ENCODE measurements at regions not wholly inside any gene's neighbourhood (a gene's known extent, or its start where the extent isn't known, plus 50 kb on each side); places are given as distances from the start of the nearest gene placed in this dataset.

GRCh38 chr17:79273660-79274059 is 199.0 kb downstream of the ENGASE start:
- DNase-seq: no peak

GRCh38 chr17:79272666-79273219 is 198.1 kb downstream of the ENGASE start:
- DNase-seq: no peak

- no peak for DNase-seq
Measured at GRCh38 chr17:79272220-79272619, 197.6 kb downstream of the ENGASE start.

- DNase-seq: no peak
Measured at GRCh38 chr17:79269620-79270019, 195.0 kb downstream of the ENGASE start.

- no peak for DNase-seq
Measured at GRCh38 chr17:79263191-79263590, 188.6 kb downstream of the ENGASE start.

GRCh38 chr17:79262624-79263023 is 188.0 kb downstream of the ENGASE start:
- no peak for DNase-seq

GRCh38 chr17:79261355-79262072 is 186.9 kb downstream of the ENGASE start:
- DNase-seq: no peak

GRCh38 chr17:79258843-79259242 is 184.2 kb downstream of the ENGASE start:
- DNase-seq: no peak

GRCh38 chr17:79258041-79258440 is 183.4 kb downstream of the ENGASE start:
- DNase-seq: no peak

- DNase-seq: no peak
Measured at GRCh38 chr17:79255926-79256585, 181.4 kb downstream of the ENGASE start.

GRCh38 chr17:79255456-79255855 is 180.8 kb downstream of the ENGASE start:
- no peak for DNase-seq

GRCh38 chr17:79255046-79255445 is 180.4 kb downstream of the ENGASE start:
- no peak for DNase-seq

GRCh38 chr17:79252886-79253285 is 178.3 kb downstream of the ENGASE start:
- DNase-seq: no peak

GRCh38 chr17:79251824-79252223 is 177.2 kb downstream of the ENGASE start:
- DNase-seq: no peak

- DNase-seq: no peak
Measured at GRCh38 chr17:79249929-79250521, 175.4 kb downstream of the ENGASE start.

GRCh38 chr17:79248843-79249493 is 174.3 kb downstream of the ENGASE start:
- DNase-seq: no peak

- DNase-seq: no peak
Measured at GRCh38 chr17:79246225-79247190, 171.9 kb downstream of the ENGASE start.

- DNase-seq: no peak
Measured at GRCh38 chr17:79244665-79245064, 170.0 kb downstream of the ENGASE start.

GRCh38 chr17:79243996-79244395 is 169.4 kb downstream of the ENGASE start:
- no peak for DNase-seq

GRCh38 chr17:79243603-79243990 is 169.0 kb downstream of the ENGASE start:
- no peak for DNase-seq

GRCh38 chr17:79242873-79243602 is 168.4 kb downstream of the ENGASE start:
- no peak for DNase-seq

Data from fibroblast of skin of back (primary cell).